GM10266 (cell line): ENCODE measurements at regions not wholly inside any gene's neighbourhood (a gene's known extent, or its start where the extent isn't known, plus 50 kb on each side); places are given as distances from the start of the nearest gene placed in this dataset.

Experiments
- DNase-seq: peaks from one replicate; pipeline ENCODE4 v3.0.0; 2012; ENCODE audit errors: extremely low spot score
- TF ChIP-seq, protein P1 (sequence below): IDR thresholded peaks from 2 replicates; pipeline ENCODE4 v1.5.1; 2012; ENCODE audit warnings: mild to moderate bottlenecking, low read depth; ENCODE audit not compliant: control insufficient read depth, insufficient read depth; ENCODE audit errors: missing control alignments

DNA sequence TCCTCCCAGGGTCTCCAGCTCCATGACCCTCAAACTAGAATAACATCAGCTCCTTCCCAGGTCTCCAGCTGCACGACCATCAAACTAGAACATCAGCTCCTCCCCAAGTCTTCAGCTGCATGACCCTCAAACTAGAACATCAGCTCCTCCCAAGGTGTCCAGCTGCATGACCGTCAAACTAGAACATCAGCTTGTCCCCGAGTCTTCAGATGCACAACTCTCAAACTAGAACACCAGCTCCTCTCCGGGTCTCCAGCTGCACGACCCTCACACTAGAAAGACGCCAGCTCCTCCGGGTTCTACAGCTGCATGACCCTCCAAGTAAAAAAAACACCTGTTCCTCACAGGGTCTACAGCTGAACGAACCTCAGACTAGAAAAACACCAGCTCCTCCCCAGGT lies 312.9 kb upstream of the TFPI start:
- no peak for DNase-seq
- TF ChIP-seq, protein P1, sequence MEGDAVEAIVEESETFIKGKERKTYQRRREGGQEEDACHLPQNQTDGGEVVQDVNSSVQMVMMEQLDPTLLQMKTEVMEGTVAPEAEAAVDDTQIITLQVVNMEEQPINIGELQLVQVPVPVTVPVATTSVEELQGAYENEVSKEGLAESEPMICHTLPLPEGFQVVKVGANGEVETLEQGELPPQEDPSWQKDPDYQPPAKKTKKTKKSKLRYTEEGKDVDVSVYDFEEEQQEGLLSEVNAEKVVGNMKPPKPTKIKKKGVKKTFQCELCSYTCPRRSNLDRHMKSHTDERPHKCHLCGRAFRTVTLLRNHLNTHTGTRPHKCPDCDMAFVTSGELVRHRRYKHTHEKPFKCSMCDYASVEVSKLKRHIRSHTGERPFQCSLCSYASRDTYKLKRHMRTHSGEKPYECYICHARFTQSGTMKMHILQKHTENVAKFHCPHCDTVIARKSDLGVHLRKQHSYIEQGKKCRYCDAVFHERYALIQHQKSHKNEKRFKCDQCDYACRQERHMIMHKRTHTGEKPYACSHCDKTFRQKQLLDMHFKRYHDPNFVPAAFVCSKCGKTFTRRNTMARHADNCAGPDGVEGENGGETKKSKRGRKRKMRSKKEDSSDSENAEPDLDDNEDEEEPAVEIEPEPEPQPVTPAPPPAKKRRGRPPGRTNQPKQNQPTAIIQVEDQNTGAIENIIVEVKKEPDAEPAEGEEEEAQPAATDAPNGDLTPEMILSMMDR = no peak

DNA sequence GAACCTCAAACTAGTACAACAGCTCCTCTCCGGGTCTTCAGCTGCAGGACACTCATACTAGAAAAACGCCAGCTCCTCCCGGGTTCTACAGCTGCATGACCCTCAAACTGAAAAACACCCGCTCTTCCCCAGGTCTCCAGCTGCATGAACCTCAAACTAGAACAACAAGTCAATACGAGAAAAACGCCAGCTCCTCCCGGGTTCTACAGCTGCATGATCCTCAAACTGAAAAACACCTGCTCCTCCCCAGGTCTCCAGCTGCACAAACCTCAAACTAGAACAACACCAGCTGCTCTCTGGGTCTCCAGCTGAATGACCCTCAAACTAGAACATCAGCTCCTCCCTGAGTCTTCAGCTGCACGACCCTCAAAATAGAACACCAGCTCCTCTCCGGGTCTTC lies 315.0 kb upstream of the TFPI start:
- TF ChIP-seq, protein P1 = no peak
- no peak for DNase-seq

DNA sequence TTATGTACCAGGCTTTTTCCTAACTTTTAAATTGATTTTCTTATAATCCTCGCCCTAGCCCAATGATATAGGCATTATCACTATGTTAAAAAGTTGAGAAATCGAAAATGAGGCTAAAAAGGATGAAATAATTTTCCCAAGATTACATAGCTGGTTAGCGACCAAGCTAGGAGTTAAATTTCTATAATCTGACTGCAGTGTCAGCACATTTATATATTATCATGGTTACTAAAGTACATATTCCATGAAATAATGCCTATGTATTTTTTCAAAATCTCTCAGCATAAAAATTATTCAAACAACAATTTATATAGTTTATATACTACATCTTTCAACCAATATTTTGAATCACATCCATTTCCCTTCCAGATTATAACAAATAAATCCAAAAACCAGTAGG lies 317.3 kb upstream of the TFPI start:
- TF ChIP-seq, protein P1 = no peak

DNA sequence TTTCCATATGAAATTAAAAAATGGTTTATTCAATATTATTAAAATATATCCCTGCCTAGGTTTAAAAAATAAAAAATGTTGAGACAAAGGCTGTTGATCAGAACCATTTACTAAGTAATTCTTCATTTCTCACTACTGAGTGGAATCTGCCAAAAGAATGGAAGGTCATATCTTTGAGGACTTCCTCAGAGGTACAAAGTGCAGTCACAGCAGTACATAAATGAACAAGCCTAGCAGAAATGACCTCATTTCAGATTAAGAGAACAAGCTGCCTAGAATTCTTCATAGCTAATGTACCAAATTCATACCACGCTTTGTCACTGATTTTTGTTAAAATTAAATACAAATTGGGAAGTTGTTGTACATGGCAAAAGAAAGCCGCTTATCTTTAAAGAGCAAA lies 318.9 kb upstream of the TFPI start:
- TF ChIP-seq, protein P1 = no peak
- DNase-seq = no peak

More for the DNA sequence above, 317.3 kb upstream of the TFPI start:
- no peak for DNase-seq

DNA sequence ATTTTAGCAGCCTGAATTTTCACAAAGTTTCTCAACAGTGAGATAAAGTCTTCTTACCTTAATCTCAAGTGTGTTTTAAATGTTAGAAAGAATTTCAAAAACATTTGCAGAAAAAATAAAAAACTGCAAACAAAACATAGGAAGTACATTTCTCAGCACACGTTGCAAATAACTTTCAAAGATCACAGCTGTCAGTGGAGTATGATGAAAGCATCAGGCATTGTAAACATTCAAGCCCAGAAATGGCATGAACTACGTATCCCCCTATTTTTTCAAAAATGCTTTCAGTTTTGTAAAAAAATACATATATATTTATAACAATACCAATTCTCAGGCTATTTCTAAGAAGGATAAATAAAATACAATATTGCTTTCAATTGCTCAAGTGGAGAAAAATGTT lies 320.6 kb upstream of the TFPI start:
- TF ChIP-seq, protein P1 = no peak
- no peak for DNase-seq

DNA sequence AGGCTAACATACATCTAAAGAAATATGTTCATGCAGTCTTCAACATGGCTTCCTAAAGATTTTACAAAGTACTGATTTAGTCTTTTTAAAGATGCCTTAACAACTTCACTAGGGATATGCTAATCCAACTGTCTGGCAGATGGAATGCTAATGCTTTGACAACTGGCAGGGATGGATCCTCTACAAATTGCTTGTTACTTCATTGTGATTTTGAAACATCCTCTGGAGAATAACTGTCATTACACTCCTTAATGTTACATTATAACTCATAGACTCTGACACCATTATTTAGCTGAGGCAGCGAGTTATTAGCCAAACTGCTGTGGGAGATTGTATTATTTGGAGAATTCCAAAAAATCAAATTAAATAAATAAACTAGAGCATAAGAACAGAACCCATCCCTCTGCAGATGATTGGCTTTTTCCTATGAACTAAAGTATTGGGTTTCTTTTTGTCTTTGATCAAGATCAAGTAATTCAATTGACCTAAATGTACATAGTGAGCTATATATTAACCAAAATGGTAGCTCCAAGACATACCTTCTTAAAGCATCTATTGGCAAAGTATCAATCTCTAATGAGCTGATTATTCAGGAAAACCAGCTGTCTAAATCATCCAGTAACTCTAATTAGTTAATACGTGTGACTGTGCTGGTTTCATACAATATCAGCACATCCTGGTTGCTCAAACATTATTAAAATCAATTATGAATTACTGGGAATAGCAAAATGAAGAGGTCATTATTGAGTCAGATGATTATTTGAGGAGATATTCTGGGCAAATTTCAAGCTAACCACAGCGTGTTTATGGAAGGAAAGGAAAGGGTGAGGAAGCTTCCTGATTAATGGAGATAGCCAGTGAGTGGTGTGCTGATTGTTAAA lies 321.3 kb upstream of the TFPI start:
- TF ChIP-seq, protein P1 = no peak
- no peak for DNase-seq

DNA sequence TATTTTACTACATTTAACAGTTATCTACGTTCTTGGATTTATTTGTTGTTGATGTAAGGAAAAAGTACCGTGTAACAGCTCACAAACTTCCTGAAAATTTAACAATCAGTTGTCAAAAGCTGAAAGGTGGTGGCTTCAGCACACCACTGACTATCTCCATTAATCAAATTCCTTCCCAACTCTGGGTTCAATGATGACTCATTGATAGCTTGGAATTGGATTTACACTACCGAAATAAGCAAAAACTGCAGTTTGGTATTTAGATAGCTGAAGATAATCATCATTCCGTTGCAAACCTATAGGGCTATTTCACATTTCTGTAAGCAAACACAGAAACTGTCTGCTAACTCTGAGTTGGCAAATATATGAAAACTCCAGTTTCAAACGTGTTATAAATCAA lies 322.3 kb upstream of the TFPI start:
- TF ChIP-seq, protein P1 = no peak

More for the DNA sequence above, 322.3 kb upstream of the TFPI start:
- DNase-seq = no peak
